C4-2B (cell line): ENCODE measurements at regions not wholly inside any gene's neighbourhood (a gene's known extent, or its start where the extent isn't known, plus 50 kb on each side); places are given as distances from the start of the nearest gene placed in this dataset.

ENCODE experiments used
- CTCF ChIP-seq: fragments of 450-650 bp; conservative IDR thresholded peaks from 2 replicates; pipeline ENCODE4 v1.5.1; 2017; ENCODE audit warnings: mild to moderate bottlenecking
- ZFX ChIP-seq: fragments of 450-650 bp; IDR thresholded peaks from 2 replicates; pipeline ENCODE4 v1.6.1; 2017

GRCh38 chr4:67106861-67107460 is 438.3 kb downstream of the CENPC start:
- TF ChIP-seq CTCF: no peak
- no peak for TF ChIP-seq ZFX
